ENCODE measurements at regions not wholly inside any gene's neighbourhood (a gene's known extent, or its start where the extent isn't known, plus 50 kb on each side); places are given as distances from the start of the nearest gene placed in this dataset.
"Not testable (repeated sequence)": the region's sequence is repeated elsewhere in the genome, so short reads cannot be mapped to it uniquely, and the experiment has no call there.

GRCh38 chr1:232166942-232167341 lies 463.0 kb downstream of the SIPA1L2 start:
- no peak for DNase-seq (ENCODE audit: low read depth)

GRCh38 chr1:232164078-232164963 lies 465.6 kb downstream of the SIPA1L2 start:
- DNase-seq (ENCODE audit: low read depth) = no peak

GRCh38 chr1:232163533-232163932 lies 466.4 kb downstream of the SIPA1L2 start:
- DNase-seq (ENCODE audit: low read depth) = no peak

- DNase-seq (ENCODE audit: low read depth) = no peak
Observed at GRCh38 chr1:232162001-232162400, 467.9 kb downstream of the SIPA1L2 start.

- DNase-seq (ENCODE audit: low read depth) = not testable (repeated sequence)
Observed at GRCh38 chr1:232158558-232158957, 471.4 kb downstream of the SIPA1L2 start.

GRCh38 chr1:232156070-232156469 lies 473.9 kb downstream of the SIPA1L2 start:
- not testable (repeated sequence) for DNase-seq (ENCODE audit: low read depth)

- no peak for DNase-seq (ENCODE audit: low read depth)
Observed at GRCh38 chr1:232153652-232154051, 476.3 kb downstream of the SIPA1L2 start.

- DNase-seq (ENCODE audit: low read depth) = no peak
Observed at GRCh38 chr1:232150770-232151548, 479.0 kb downstream of the SIPA1L2 start.

- peak; percentile 54 for DNase-seq (ENCODE audit: low read depth)
Observed at GRCh38 chr1:232149287-232150201, 480.4 kb downstream of the SIPA1L2 start.

- no peak for DNase-seq (ENCODE audit: low read depth)
Observed at GRCh38 chr1:232147215-232147614, 482.7 kb downstream of the SIPA1L2 start.

- no peak for DNase-seq (ENCODE audit: low read depth)
Observed at GRCh38 chr1:232146514-232146913, 483.4 kb downstream of the SIPA1L2 start.

GRCh38 chr1:232145768-232146167 lies 484.2 kb downstream of the SIPA1L2 start:
- DNase-seq (ENCODE audit: low read depth) = no peak

GRCh38 chr1:232144696-232145230 lies 485.2 kb downstream of the SIPA1L2 start:
- no peak for DNase-seq (ENCODE audit: low read depth)

- no peak for DNase-seq (ENCODE audit: low read depth)
Observed at GRCh38 chr1:232143315-232143886, 486.5 kb downstream of the SIPA1L2 start.

GRCh38 chr1:232142403-232143314 lies 487.3 kb downstream of the SIPA1L2 start:
- peak; percentile 92 for DNase-seq (ENCODE audit: low read depth)

- not testable (repeated sequence) for DNase-seq (ENCODE audit: low read depth)
Observed at GRCh38 chr1:232141167-232141448, 488.8 kb downstream of the SIPA1L2 start.

GRCh38 chr1:232140419-232141166 lies 489.3 kb downstream of the SIPA1L2 start:
- no peak for DNase-seq (ENCODE audit: low read depth)

- no peak for DNase-seq (ENCODE audit: low read depth)
Observed at GRCh38 chr1:232139444-232139843, 490.5 kb downstream of the SIPA1L2 start.

- DNase-seq (ENCODE audit: low read depth) = no peak
Observed at GRCh38 chr1:232138044-232138443, 491.9 kb downstream of the SIPA1L2 start.

GRCh38 chr1:232137066-232137465 lies 492.9 kb downstream of the SIPA1L2 start:
- no peak for DNase-seq (ENCODE audit: low read depth)
